Epithelial cell of esophagus (primary cell): ENCODE measurements at regions not wholly inside any gene's neighbourhood (a gene's known extent, or its start where the extent isn't known, plus 50 kb on each side); places are given as distances from the start of the nearest gene placed in this dataset.

Experiments
- DNase-seq: peaks from one replicate; pipeline ENCODE4 v3.0.0; 2010; ENCODE audit warnings: low read depth
- H3K4me3 ChIP-seq: 2 replicates; pipeline ENCODE4 v1.5.1; 2011; ENCODE audit warnings: mild to moderate bottlenecking, low read length, control low read depth
- TF ChIP-seq, protein P1 (sequence below): IDR thresholded peaks from 2 replicates; pipeline ENCODE4 v1.5.1; 2011; ENCODE audit warnings: low read depth, mild to moderate bottlenecking, low read length, control low read depth, inconsistent platforms; ENCODE audit not compliant: insufficient read depth; ENCODE audit errors: missing control alignments

DNA sequence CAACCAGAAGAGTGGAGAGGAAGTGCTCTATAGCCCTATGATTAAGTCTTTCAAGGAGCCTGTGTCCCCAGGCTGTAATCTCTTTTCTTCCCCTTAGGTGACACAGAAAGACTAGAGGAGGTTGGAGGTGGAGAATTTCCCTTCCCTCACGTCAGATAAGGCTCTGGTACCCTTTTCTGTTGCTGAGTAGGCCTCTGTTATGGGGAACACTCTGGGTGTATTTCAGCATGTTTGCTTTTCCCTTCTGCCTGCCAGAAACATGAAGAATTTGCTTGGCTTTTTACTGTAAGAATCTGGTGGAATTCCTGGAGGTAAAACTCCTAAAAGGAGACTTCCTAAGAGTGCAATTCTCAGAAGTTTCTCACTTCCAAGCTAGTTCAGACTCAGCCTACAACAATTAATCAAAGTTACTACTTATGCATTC is 58.3 kb downstream of the SIX1 start:
- H3K4me3 ChIP-seq = no peak overlapping the region
- TF ChIP-seq, protein P1, sequence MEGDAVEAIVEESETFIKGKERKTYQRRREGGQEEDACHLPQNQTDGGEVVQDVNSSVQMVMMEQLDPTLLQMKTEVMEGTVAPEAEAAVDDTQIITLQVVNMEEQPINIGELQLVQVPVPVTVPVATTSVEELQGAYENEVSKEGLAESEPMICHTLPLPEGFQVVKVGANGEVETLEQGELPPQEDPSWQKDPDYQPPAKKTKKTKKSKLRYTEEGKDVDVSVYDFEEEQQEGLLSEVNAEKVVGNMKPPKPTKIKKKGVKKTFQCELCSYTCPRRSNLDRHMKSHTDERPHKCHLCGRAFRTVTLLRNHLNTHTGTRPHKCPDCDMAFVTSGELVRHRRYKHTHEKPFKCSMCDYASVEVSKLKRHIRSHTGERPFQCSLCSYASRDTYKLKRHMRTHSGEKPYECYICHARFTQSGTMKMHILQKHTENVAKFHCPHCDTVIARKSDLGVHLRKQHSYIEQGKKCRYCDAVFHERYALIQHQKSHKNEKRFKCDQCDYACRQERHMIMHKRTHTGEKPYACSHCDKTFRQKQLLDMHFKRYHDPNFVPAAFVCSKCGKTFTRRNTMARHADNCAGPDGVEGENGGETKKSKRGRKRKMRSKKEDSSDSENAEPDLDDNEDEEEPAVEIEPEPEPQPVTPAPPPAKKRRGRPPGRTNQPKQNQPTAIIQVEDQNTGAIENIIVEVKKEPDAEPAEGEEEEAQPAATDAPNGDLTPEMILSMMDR = no peak
- DNase-seq = no peak
